HG02642 (cell line): ENCODE measurements at regions not wholly inside any gene's neighbourhood (a gene's known extent, or its start where the extent isn't known, plus 50 kb on each side); places are given as distances from the start of the nearest gene placed in this dataset.

Source experiments
- ATAC-seq: cut with Tn5 transposase; IDR thresholded peaks from one replicate; pipeline ENCODE4 v1.9.1; 2021; ENCODE audit warnings: mild to moderate bottlenecking; ENCODE audit not compliant: unreplicated experiment, poor library complexity

- ATAC-seq: no peak
These were observed 113.3 kb upstream of the LPAR1 start for GRCh38 chr9:111151537-111151936.

GRCh38 chr9:111150181-111150580 is 111.9 kb upstream of the LPAR1 start:
- ATAC-seq: no peak

GRCh38 chr9:111149018-111149759 is 110.9 kb upstream of the LPAR1 start:
- ATAC-seq: no peak

GRCh38 chr9:111148052-111149017 is 110.1 kb upstream of the LPAR1 start:
- peak; percentile 49 for ATAC-seq

DNA sequence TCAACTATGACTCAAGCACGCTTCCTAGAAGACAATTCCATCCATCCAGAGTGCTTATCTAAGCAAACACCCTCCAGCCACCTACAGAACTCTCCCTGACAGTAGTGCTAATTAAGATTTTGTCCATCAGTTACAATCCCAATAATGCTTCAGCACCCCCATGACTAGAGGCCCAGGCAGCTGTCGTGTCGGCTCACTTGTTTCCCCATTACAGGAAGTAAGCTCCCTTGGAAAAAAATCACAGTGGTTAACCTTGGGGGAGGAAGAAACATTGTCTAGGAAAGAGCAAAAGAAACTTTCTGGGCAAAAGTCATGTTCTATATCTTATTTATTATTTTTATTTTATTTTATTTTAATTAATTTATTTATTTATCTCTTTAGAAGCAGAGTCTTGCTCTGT is 108.8 kb upstream of the LPAR1 start:
- ATAC-seq: no peak

- no peak for ATAC-seq
These were observed 106.5 kb upstream of the LPAR1 start for GRCh38 chr9:111144741-111145140.

GRCh38 chr9:111136180-111136579 is 97.9 kb upstream of the LPAR1 start:
- no peak for ATAC-seq

DNA sequence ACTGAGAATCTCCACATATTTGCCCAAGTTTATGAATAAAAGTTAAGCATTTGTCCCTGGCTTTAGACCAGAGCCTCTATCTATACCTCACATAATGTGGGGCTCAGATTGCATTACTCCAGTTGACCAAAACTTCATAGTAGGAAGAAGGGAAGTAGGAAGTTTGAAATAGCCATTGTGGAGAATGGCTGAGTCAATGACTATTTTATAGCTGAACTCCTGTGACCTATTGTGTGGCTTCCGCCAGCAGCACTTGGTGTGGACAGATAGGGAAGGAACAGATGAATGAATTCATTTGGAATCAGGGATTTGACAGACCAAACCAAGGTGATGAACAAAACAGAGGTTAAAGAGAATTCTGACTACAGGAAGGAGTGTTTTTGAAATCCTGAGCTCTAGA is 92.9 kb upstream of the LPAR1 start:
- no peak for ATAC-seq

DNA sequence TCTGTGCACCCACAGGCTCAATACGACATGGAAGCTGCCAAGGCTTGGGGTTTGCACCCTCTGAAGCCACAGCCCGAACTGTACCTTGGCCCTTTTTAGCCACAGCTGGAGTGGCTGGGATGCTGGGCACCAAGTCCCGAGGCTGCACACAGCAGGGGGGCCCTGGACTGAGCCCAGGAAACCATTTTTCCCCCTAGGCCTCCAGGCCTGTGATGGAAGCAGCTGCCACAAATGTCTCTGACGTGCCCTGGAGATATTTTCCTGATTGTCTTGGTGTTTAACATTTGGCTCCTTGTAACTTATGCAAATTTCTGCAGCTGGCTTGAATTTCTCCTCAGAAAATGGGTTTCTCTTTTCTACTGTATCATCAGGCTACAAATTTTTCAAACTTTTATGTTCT is 82.3 kb upstream of the LPAR1 start:
- ATAC-seq: no peak

DNA sequence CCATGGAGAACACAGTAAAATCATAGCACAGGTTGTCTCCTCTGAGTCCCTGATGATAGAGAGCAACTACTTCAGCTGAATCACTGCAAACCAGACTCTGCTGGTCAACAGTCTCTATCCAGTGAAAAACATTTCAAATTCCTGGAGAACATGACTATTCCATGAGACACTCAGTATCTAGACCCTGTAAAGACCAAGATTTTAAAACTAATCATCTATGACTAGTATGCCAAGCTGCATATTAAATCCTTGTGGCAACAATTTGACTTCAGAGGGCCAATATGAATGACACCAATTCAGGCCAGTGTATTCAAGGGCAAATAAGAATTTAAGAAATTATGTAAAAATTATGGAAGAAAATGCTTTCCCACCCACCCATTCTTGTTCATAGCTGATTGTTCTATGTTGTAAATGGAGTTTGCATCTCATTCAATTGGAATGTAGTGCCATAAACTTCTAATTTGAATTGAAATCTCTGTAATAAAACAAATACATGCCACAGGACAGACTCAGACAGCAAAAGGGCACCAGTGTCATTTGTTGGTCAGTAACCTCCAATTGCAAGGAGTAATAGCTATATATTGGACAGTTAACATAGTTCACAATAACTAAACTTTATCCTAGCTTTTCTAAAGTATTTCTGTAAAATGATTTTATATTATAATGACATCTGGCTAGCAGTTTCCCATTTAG is 80.1 kb upstream of the LPAR1 start:
- ATAC-seq: no peak

GRCh38 chr9:111114486-111114885 is 76.2 kb upstream of the LPAR1 start:
- no peak for ATAC-seq

DNA sequence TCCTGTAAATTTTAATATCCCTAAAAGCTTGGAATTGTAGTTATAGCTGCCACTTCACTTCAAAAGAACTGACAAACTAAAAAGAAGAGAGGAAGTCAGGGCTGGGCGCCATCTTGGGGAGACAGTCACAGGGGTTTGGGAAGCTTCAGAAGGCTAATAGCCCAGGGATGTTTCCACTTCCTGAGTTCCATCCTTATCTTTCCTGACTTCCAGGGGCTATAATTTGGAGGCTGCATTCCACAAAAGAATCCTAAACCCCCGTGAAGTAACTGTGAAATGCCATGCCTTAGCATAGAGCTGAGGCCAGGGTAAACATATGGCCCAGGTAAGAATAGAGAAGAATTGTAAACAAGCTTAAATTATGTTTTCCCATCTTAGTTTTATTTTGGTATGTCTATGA is 75.4 kb upstream of the LPAR1 start:
- ATAC-seq: no peak

- no peak for ATAC-seq
These were observed 72.5 kb upstream of the LPAR1 start for GRCh38 chr9:111110805-111111204.

DNA sequence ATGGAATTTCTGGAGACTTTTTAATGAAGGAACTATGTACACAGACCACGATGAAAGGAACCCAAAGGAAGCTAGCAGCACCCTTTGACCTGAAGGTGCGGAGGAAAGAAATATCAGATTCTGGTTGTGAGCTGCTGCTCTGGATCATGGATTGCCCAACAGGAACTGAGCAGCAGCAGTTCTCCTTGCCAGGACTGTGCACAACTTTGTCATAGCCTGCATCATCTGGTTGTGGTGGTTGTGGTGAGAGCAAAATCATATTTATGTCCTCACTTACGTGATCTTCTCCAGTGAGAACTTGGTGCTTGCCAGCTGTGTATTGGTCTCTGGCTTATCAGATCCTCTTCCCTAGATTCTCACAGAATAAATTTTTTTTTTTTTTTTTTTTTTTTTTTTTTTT is 70.7 kb upstream of the LPAR1 start:
- no peak for ATAC-seq

- no peak for ATAC-seq
These were observed 68.9 kb upstream of the LPAR1 start for GRCh38 chr9:111107141-111107540.

DNA sequence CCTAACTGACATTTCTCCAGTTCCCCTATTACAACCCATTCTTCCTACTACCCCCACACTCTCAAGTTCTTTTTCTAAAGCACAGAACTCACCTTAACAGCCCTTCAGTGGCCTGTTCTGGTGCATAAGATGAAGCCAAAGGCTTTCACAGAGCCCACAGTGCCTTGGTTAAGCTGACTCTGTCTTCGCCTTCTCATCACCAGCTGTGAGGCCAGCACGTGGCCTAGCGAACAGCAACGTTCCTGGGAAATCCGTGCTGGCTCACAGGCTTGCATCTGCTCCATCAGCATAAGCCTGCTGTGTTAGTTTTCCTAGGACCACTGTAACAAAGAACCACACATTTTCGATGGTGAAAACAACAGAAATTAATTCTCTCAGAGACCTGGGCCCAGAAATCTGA is 67.9 kb upstream of the LPAR1 start:
- ATAC-seq: no peak

GRCh38 chr9:111102793-111103464 is 64.7 kb upstream of the LPAR1 start:
- no peak for ATAC-seq

DNA sequence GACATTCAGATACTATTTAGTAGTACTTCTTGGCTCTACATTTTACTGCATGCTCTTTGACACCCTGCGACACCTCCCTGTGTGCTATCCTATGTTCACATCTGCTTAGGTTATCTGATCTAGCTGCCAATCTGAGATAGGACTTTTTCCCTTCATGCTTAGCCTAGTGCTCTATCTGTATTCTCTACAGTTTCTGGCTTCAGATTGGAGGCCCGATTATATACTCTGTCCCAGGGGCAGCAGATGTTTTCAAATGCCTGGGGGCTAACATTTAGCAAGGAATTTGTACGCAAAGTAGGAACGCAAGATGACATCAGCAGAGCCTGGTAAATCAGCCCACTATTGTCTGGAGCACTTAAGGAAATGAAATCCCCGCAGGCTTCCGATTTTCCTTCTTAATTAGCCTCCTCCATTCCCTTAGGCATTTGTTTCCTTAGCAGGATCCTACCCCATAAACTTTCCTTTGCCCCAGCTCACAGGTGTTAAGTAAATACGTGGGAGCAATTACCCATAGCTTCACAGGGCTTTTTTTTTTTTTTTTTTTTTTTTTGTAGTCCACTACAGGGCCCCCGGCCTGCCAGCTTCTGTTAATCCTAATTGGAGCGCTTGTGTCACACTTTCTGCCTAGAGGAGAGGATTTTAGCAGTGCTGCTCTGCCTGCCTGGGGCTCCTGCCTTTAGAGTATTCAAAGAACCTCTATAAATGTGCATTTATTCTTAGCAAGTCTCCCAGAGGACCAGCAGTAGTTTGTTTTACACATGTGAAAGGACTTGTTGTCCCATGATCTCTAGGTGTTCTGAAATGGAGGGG is 61.1 kb upstream of the LPAR1 start:
- no peak for ATAC-seq

DNA sequence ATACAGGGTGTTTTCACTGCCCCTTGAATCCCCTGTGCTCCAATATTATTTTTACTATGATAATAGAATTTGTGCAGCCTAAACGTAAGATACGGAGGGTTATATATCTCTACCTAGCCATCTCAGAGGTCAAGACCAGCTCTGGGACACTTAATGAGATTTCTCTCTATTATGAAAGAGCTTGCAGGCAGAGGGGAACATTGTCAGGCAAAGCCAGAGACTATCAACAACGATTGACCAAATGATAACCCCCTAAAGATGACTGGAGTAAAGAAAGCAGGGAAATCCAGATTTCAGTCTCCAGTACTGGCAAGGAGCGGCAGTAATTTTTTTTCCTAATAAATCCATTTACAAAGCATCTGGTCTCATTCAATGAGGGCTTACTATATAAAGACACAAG is 59.8 kb upstream of the LPAR1 start:
- no peak for ATAC-seq

DNA sequence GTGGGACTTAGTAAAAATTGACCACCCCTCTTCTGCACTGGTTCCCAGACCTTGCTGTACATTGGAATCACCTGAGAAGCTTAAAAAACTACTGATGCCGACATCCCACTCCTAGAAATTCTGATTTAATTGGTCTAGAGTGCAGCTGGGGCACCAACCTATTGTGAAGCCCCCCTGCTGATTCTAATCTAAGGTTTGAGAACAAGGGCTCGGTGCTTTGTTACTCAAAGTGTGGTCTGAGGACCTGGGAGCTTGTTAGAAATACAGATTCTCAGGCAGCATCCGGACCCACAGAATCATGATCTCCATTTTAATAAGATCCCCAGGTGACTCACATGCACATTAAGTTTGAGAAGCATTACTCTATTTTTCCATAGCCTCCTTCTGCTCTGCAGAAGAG is 57.8 kb upstream of the LPAR1 start:
- ATAC-seq: no peak
